ENCODE measurements at regions not wholly inside any gene's neighbourhood (a gene's known extent, or its start where the extent isn't known, plus 50 kb on each side); places are given as distances from the start of the nearest gene placed in this dataset.

GRCh38 chr12:94074980-94075629, 73.3 kb upstream of the PLXNC1 start:
- 0 out of 4 replicates have a peak, but pooled peaks cover 0 to 3% of the 10 kb centered on the region in 2 experiments for H3K4me1 ChIP-seq (ENCODE audit: control insufficient read depth in 1 of 2, insufficient read depth in 2 of 2, low read length in 2 of 2)

More at GRCh38 chr12:94074980-94075629, 73.3 kb upstream of the PLXNC1 start:
- Histone ChIP-seq H3K79me2 (ENCODE audit: insufficient read depth, low read length) (no peaks in the 10 kb centered on the region), H3K9ac (ENCODE audit: low read length) (no peak overlapping the region), H3K9me2 (ENCODE audit: insufficient read depth) (no peaks in the 10 kb centered on the region), H2AFZ (ENCODE audit: low read depth, low read length, poor library complexity, severe bottlenecking) (peak overlapping the region; percentile 1), H3K27ac (ENCODE audit: low read depth, low read length) (no peak overlapping the region), H4K20me1 (ENCODE audit: insufficient read depth) (no peaks in the 10 kb centered on the region), H3K27me3 (ENCODE audit: insufficient read depth, low read length) (no peaks in the 10 kb centered on the region), H3K36me3 (ENCODE audit: control insufficient read depth in 1 of 2, insufficient read depth in 2 of 2, low read length in 2 of 2) (no peaks in the 10 kb centered on the region), H3K9me3 (ENCODE audit: control insufficient read depth in 1 of 2, insufficient read depth in 1 of 2, low read depth in 1 of 2, low read length in 2 of 2) (no peaks in the 10 kb centered on the region), H3K4me3 (replicated peaks in 1 of 2; ENCODE audit: low read depth in 1 of 2, low read length in 2 of 2) (no peak overlapping the region), H3K4me2 (ENCODE audit: low read length) (no peak overlapping the region)
- intact Hi-C loops (cut with micrococcal nuclease), result no loop called here
- DNase-seq (ENCODE audit: low read depth, low spot score) (peak; percentile 34), ATAC-seq (peak; percentile 91)
- POLR2A ChIA-PET, result no interaction called here
- no peak for TF ChIP-seq ZBTB33 (IDR thresholded peaks at IDR 0.05; ENCODE audit: extremely low read depth, insufficient replicate concordance, low read length)
- peak; percentile 83 for TF ChIP-seq CEBPB (IDR thresholded peaks at IDR 0.05; ENCODE audit: low read depth)
- TF ChIP-seq EGR1 (IDR thresholded peaks at IDR 0.05; ENCODE audit: low read depth), result no peak
- no peak for TF ChIP-seq JUND (IDR thresholded peaks at IDR 0.05)
- TF ChIP-seq ZNF274 (IDR thresholded peaks at IDR 0.05; ENCODE audit: low read depth, low read length), result no peak
- no peak for TF ChIP-seq ELF1 (IDR thresholded peaks at IDR 0.05; ENCODE audit: borderline replicate concordance, low read depth)
- TF ChIP-seq RAD21 (IDR thresholded peaks at IDR 0.05; ENCODE audit: low read depth), result peak; percentile 64
- TF ChIP-seq CTCF (IDR thresholded peaks at IDR 0.05 in 2 of 3, conservative IDR thresholded peaks at IDR 0.05 in 1 of 3; ENCODE audit: borderline replicate concordance in 1 of 3, insufficient read depth in 1 of 3, low read depth in 2 of 3, low read length in 2 of 3), result peak; percentile 44 to 73 (median 65); a peak in 5 of 6 replicates
- TF ChIP-seq YY1 (IDR thresholded peaks at IDR 0.05; ENCODE audit: extremely low read depth, insufficient replicate concordance, low read depth, low read length), result no peak
- BruUV-seq (replicated peaks), result no TSS peak
- RAD21 ChIA-PET (ENCODE audit: low non-redundant PET in 1 of 2, low total read pairs in 2 of 2, uncharacterized antibody in 2 of 2, unreplicated experiment in 2 of 2), result interaction anchor here in 1 of 2 experiments (0.6 to 2.1 kb wide), 4 partner anchors 27 to 1166 kb away, joined by 4 to 7 read pairs (median 5); no protein-coding TSS in a partner anchor
- CTCF ChIA-PET, result interaction anchor here (0.6 to 2.7 kb wide), 20 partner anchors 9 to 598 kb away, joined by 3 to 23 read pairs (median 3); no protein-coding TSS in a partner anchor

Data from HCT116 (cell line).